BJ (cell line): ENCODE measurements at regions not wholly inside any gene's neighbourhood (a gene's known extent, or its start where the extent isn't known, plus 50 kb on each side); places are given as distances from the start of the nearest gene placed in this dataset.

Experiments
- CTCF ChIA-PET: fragments of 350-600 bp; formaldehyde crosslinking; extraction: SDS; loops from one replicate; lab custom pipeline; 2021; ENCODE audit warnings: antibody characterized with exemption, inconsistent platforms; lab: Yijun Ruan, JAX
- POLR2A ChIA-PET: fragments of 300-600 bp; sonication (Branson Sonifier 250); formaldehyde crosslinking; extraction: SDS; loops from one replicate; lab custom pipeline; 2021; ENCODE audit warnings: antibody characterized with exemption; lab: Charles Lee
- DNase-seq: peaks from one replicate; pipeline ENCODE4 v3.0.0-alpha.2; 2011; ENCODE audit warnings: low read depth
- H3K27me3 ChIP-seq: 2 replicates; pipeline ENCODE4 v1.6.0; 2011; ENCODE audit warnings: low read length; ENCODE audit not compliant: control insufficient read depth, insufficient read depth
- H3K36me3 ChIP-seq: 2 replicates; pipeline ENCODE4 v1.5.1; 2011; ENCODE audit warnings: low read length; ENCODE audit not compliant: control insufficient read depth, insufficient read depth
- H3K4me3 ChIP-seq: 2 replicates; pipeline ENCODE4 v1.5.1; 2011; ENCODE audit warnings: low read depth, mild to moderate bottlenecking, control low read depth, low read length
- TF ChIP-seq, protein P1 (sequence below): IDR thresholded peaks from 2 replicates; pipeline ENCODE4 v1.5.1; 2011; ENCODE audit warnings: low read depth, mild to moderate bottlenecking, control low read depth, inconsistent platforms, low read length, moderate library complexity; ENCODE audit not compliant: insufficient read depth

DNA sequence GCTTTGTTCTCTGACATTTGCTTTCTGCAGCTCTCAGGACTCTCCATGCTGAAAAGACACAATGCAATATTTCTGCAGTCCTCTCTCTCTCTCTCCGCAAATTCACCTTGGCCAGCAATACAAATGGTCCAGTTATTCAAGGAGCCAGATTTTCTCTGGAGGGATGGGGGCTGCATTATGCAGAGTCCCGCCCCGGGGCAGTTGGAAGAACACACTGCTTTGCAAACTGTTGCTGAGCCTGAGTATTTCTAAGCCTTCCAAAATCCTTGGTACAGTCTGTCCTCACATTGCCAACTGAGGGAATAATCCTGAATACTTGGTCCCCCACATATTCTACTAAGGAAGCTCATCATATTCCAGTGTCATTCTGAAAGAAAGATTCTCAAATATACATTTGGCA, 94.3 kb upstream of the ZC3H12C start:
- ChIA-PET CTCF (no interaction called here), POLR2A (no interaction called here)
- Histone ChIP-seq H3K36me3 (no peaks in the 10 kb centered on the region), H3K4me3 (no peak overlapping the region), H3K27me3 (no peaks in the 10 kb centered on the region)
- TF ChIP-seq, protein P1, sequence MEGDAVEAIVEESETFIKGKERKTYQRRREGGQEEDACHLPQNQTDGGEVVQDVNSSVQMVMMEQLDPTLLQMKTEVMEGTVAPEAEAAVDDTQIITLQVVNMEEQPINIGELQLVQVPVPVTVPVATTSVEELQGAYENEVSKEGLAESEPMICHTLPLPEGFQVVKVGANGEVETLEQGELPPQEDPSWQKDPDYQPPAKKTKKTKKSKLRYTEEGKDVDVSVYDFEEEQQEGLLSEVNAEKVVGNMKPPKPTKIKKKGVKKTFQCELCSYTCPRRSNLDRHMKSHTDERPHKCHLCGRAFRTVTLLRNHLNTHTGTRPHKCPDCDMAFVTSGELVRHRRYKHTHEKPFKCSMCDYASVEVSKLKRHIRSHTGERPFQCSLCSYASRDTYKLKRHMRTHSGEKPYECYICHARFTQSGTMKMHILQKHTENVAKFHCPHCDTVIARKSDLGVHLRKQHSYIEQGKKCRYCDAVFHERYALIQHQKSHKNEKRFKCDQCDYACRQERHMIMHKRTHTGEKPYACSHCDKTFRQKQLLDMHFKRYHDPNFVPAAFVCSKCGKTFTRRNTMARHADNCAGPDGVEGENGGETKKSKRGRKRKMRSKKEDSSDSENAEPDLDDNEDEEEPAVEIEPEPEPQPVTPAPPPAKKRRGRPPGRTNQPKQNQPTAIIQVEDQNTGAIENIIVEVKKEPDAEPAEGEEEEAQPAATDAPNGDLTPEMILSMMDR = no peak
- no peak for DNase-seq

DNA sequence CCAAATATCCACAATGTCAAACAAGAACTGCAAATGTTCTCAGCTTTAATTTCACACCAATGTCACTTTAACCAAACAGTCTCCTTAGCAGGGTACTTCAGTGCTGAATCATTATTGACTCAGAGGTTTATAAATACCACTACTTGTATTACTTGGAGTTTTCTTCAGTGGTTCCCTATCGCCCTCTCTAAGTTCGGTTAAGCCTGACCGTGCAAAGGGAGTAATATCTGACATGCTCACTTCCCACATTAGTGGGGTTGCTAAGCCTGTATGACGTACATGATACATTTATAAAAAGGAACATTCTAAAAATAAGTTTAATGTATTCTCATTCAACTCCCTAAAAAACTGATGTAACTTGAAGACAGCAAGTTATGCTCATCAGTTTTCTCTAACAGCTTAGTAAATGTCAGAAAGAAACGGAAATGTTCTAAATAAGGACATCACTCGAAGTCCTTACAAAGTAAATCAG, 93.1 kb upstream of the ZC3H12C start:
- no peak overlapping the region for H3K4me3 ChIP-seq
- POLR2A ChIA-PET = no interaction called here
- DNase-seq = peak; percentile 71
- no peaks in the 10 kb centered on the region for H3K27me3 ChIP-seq
- TF ChIP-seq, protein P1 = no peak
- H3K36me3 ChIP-seq = no peaks in the 10 kb centered on the region
- CTCF ChIA-PET = no interaction called here

DNA sequence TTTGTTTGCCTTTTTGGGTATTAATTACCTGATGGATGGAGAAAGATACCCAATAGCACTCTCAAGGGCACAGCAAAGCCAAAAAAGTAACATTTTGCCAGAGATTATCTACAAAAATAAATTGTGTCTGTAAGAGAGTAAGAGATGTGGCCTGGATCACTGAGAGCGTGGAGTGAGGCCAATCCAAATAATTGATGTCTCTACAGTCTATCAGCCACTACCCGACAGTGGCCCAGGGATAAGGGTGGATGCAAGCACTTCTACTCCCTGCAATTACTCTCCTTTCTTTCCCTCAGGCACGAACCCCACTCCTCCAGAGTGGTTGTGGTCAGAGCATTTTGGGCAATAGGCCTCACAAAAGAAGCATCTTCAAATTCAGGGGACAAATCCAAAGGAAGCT, 92.3 kb upstream of the ZC3H12C start:
- ChIA-PET POLR2A (no interaction called here), CTCF (no interaction called here)
- TF ChIP-seq, protein P1 = no peak
- no peaks in the 10 kb centered on the region for H3K27me3 ChIP-seq
- no peak overlapping the region for H3K4me3 ChIP-seq
- no peak for DNase-seq
- no peaks in the 10 kb centered on the region for H3K36me3 ChIP-seq

DNA sequence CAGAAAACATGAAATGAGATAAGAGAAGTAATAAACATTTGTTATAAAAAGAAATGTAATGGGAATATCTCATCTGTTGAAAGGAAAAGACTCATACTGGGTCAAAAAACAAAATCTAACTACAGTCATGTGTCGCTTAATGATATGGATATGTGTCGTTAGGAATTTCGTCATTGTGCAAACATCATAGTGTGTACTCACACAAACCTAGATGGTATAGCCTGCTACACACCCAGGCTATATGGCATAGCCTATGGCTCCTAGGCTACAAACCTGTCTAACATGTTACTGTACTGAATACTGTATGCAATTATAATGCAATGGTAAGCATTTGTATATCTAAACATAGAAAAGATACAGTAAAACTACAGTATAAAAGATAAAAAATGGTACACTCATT, 89.8 kb upstream of the ZC3H12C start:
- H3K4me3 ChIP-seq = no peak overlapping the region
- no peaks in the 10 kb centered on the region for H3K27me3 ChIP-seq
- POLR2A ChIA-PET = no interaction called here
- TF ChIP-seq, protein P1 = no peak
- CTCF ChIA-PET = no interaction called here
- H3K36me3 ChIP-seq = no peaks in the 10 kb centered on the region
- DNase-seq = no peak

DNA sequence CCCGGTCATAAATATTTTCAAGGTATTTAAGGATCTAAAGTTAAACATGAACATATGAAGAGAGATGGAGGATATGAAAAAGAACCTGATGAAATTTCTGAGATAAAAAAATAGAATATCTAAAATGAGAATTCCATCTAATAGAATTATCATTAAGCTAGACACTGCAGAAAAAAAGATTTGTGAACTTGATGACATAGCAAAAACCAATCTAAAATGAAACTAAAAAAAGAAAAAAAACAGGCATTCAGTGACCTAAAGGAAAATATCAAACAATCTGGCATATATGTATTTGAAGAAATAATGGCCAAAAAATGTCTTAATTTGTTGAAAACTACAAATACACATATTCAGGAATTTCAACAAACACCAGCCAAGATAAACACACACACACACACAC, 81.6 kb upstream of the ZC3H12C start:
- ChIA-PET CTCF (interaction anchor here (1.1 kb wide), 1 partner anchor 20 kb away, joined by 3 read pairs; no protein-coding TSS in a partner anchor), POLR2A (no interaction called here)
- DNase-seq = no peak
- Histone ChIP-seq H3K4me3 (no peak overlapping the region), H3K27me3 (no peaks in the 10 kb centered on the region), H3K36me3 (no peaks in the 10 kb centered on the region)
- TF ChIP-seq, protein P1 = no peak
